ENCODE measurements at regions not wholly inside any gene's neighbourhood (a gene's known extent, or its start where the extent isn't known, plus 50 kb on each side); places are given as distances from the start of the nearest gene placed in this dataset.

- TF ChIP-seq CTCF (IDR thresholded peaks at IDR 0.05; ENCODE audit: poor library complexity) = no peak
- TF ChIP-seq EZH2 (IDR thresholded peaks at IDR 0.05; ENCODE audit: borderline replicate concordance) = no peak
Measured at GRCh38 chr10:56722912-56723311, 361.9 kb upstream of the ZWINT start.

Data from hepatocyte (in vitro differentiated cells).